GM18909 (cell line): ENCODE measurements at regions not wholly inside any gene's neighbourhood (a gene's known extent, or its start where the extent isn't known, plus 50 kb on each side); places are given as distances from the start of the nearest gene placed in this dataset.

Experiments
- ATAC-seq: cut with Tn5 transposase; IDR thresholded peaks from one replicate; pipeline ENCODE4 v1.9.1; 2021; ENCODE audit warnings: mild to moderate bottlenecking; ENCODE audit not compliant: unreplicated experiment, poor library complexity

DNA sequence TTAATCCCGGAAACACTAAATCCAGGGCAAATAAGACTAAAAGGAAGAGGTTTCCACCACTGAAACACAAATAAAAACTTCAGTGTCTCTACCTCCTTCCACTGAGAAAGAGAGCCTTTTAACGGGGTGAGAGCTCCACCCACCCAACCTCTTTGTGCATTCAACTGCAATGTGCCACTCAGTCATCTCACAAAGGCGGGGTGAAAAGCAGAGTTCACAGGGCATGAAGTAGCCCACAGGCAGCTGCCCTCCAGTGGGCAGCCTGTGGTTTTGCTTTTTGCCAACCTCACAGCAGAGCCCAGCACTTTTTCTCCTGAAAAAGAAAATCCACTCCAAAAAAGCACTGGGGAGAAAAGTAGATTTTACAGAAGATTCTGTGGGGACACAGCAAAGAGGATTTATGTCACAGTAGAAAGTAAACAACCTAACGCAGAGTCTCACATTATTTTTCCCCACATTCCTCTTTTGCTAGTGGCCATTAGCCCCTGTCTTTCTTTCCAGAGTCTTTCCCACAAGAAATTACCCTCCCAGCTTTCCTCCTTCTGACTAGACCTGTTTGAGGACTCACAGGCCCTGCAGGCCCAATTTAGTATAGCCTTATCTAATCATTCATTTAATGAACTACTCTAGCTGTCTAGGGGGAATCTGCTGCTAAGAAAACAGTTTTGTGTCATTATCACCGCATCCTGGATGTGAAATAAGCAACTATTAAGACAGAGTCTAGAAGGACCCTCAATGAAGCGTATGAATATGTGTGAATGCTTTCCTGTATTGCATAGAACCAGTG lies 753.8 kb upstream of the FOXG1 start:
- ATAC-seq: no peak

DNA sequence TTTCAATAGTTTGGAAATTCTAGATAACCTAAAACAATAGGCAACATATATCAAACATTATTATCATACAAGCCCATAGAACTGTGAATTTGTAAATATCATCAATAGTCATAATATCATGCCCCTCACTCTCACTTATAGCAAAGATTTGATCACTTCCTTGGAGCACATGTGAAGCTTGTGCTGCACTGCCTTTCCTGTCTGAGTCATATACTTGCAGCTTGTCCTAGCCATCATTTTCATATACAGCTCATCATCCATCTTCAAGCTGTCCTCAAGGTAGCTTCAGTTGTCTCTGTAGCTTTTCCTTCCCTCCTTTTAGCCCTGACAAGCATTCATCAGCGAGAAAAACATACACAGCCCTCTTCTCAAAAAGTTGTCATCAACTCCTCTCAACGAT lies 746.5 kb upstream of the FOXG1 start:
- ATAC-seq: no peak

DNA sequence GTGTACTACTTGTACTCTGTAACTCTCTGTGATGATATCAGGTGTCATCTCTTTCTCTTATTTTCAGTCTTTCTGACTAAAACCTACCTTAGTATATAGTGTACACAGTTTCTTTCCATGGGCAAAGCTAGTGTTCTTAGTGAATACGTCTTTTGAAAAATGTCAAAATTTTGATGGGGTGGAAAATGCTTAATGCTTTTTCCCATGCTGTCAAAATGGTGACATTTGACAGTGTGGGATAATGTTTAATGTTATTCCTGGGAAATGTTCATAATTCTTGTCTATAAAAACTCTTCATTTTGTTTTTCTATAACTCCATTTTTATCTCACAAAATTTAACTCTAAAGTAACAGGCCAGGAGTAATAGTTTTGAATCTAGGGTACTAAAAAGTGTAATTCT lies 742.7 kb upstream of the FOXG1 start:
- ATAC-seq: no peak

DNA sequence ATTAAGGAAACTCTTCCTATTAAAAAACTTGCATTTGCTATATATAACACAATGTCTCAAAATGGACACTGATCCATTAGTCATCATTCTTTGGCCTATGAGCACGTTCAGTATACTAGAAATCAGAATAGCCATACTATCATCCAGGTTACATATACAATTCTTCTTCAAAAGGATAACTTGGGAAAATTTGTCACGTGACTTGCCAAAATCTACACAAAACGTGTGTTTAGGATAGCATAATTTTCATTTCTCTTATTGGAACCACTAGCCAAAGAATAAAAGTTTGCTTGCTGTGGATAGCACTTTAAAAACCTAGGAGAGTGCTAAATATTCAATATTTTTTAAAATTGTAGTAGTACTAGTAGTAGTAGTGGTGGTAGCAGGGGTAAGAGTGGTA lies 714.3 kb upstream of the FOXG1 start:
- no peak for ATAC-seq

DNA sequence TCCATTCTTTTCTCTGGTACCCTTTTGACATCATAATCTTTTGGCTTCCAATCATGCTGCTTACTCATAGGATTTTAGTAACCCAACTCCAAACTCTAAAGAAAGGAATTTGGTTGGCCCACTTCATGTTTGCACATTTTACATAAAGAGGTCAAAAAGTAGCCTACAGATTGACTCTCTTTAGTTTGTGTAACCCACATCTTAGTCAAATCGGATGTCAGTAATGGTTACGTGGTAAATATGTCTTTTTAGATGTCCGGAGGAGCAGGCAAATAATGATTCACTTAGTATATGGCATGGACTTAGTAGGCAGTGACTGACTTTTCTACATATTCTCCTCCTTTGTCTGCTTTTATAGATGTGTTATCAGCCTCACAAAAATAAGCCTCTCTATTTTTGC lies 711.6 kb upstream of the FOXG1 start:
- no peak for ATAC-seq

DNA sequence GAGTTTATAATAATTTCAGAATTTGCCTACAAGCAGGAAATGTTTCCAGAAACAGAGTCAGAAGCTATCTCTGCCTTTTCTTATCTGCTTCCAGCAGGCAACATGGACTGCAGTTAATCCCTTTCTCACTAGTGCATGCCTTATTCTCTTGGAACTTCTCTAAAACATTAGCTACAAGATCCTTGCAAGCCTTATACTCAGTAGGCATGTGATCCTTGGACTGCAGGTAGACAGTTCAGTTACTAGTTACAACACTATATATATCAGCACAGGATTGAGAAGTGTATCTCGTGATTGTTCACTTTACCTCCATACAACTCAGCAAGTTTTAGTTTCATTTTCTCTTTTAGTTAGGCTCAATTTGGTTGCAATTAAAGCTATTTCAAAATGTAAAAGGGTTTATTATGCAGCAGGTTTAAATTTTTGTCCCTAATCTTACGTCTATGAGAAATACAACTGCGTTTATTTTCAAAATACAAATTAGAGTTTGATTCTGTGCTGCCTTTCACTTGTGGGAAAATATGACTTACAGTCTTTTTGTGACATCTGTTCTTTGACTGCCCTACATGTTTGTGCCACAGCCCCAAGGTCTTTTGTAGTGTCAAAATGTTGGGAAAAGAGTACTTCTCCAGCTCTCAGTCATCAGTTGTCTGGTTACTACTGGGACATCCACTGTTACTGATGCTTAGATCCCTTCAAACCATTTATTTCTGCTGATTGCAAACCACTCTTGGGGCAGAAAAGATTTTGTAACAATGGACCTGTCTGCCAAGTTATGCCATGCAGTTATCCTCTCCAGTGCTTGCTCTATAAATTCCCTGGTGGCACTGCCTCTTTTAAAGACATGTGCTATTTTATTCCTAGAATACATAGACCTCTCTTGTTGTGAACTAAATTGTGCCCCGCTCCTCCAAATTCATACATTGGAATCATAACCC lies 709.0 kb upstream of the FOXG1 start:
- ATAC-seq: no peak

DNA sequence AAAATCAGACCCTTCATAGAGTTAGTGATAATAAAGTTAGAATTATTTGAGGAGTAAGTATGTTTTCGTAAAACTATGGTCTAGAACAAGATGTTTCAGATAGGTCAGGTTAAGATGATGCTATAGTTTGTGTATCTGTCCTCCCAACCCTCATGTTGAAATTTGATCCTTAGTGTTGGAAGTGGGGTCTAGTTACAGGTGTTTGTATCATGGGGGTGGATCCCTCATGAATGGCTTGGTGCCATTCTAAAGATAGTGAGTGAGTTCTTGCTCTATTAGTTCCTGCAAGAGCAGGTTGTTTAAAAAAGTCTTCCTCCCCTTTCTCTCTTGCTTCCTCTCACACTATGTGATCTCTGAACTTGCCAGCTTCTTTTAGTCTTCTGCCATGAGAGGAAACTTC lies 707.3 kb upstream of the FOXG1 start:
- no peak for ATAC-seq

DNA sequence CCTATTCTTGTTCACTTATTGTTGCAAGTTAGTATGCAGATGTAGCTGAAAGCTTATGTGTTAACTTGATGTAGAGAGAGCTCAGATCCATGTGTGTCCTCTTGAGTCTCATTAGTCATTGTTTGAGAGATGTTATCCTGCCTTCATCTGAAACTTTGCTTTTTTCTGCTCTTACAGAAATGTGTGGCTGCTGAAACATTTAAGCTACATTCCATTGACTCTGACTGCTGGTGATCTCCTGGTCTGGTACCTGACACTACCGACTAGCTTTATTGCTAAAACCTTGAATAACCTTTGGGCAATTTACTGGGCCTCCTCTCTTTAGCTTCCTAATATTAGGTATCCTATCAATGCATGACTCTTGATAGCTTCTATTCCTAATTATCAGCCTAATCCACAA lies 705.6 kb upstream of the FOXG1 start:
- ATAC-seq: no peak

DNA sequence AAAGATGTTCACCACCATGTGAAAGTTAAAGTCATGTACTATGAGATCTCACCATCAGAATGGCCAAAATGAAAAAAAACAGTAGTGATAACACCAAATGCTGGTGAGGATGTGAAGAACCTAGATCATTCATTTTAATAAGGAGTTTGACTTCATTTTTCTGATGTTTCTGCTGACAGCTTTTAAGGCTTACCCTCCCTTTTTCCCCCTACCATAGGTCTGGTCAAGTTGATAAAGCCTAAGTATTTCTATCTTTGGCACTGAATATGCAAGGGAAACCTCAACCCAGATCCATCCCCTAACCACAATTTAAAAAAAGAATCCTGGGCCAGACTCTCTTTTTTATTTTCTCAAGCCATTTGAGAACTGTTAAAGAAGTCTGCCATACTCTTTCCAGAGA lies 689.6 kb upstream of the FOXG1 start:
- ATAC-seq: no peak

DNA sequence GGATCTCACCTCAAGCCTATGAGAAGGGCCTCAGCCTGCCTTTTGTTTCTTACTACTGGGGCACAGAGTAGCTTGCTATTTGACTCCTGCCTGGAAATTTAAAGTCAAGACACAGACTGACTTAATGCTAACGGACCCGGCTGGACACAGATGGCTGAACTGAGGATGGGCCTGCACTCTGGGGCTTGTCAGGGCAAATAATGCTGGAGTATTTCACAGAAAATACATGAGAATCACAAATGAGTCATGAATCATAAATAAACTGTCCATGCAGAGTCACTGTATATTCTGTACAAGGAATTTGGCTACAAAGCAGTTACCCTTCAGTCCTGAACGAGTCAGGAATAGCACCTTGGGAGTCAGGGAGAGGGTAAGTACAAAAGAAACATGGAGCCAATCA lies 683.2 kb upstream of the FOXG1 start:
- no peak for ATAC-seq

DNA sequence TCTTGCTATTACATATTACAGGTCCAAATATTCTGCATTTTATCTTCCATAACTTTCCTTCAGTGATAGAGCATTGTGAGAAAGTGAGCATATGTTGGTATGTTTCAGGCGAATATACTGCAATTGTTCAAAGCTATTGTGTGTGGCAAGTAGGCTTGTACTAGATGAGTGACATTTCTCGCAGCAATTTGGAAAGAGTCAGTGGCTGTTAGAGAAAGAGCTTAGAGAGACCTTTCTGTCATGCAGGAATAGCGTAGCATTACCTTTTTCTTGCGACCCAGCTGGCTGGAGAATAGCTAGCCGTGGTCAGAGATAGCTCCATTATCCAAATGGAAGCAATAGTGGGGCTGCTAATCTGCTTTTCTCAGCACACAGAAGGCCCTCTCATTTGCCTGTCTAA lies 678.5 kb upstream of the FOXG1 start:
- ATAC-seq: no peak

DNA sequence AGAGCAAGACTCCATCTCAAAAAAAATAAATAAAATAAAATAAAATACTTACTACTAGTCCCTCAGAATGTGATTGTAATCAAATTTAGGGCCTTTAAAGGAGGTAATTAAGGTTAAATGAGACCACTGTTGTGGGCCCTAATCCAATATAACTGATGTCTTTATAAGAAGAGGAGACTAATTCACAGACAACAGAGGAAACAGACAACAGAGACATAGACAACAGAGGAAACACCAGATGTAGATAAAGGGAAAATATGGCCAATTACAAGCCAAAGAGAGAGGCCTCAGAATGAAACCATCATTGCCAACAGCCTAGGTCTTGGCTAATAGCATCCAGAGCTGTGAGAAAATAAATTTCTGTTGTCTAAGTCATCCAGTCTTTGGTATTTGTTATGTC lies 669.0 kb upstream of the FOXG1 start:
- no peak for ATAC-seq

DNA sequence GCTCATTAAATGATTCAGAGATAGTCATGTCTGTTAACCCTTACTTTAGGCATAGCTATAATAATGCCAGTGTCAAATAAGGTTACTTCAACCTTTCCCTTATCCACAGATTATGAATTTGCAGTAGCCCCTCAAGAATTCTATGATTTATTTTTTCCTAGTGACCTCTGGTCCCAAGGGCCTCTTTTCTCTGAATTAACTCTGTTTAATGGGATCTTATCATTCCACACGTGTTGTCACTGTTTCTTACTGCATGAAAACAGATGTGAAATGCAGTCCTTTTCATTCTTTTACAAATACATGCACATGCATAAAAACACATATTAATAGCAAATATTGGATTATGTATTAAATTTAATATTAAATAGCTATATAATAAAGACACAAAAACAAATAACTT lies 667.7 kb upstream of the FOXG1 start:
- no peak for ATAC-seq

DNA sequence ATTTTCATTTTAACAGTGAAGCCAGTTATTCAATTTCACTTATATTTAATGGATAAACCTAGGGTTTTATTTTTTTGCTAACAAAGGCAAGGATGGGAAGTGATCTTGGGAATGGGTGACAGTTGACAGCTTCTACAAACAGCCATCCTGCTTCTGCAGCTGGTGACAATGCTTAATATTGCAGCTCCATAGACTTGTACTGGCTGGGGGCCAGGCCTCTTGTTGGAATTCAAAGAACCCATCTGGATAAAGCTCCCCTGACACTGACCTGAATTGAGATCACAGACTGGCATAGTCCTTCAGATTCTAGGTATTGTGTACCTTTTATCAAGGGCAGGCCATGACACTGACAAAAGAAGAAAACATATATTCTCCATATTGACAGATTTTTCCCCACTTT lies 664.6 kb upstream of the FOXG1 start:
- no peak for ATAC-seq

DNA sequence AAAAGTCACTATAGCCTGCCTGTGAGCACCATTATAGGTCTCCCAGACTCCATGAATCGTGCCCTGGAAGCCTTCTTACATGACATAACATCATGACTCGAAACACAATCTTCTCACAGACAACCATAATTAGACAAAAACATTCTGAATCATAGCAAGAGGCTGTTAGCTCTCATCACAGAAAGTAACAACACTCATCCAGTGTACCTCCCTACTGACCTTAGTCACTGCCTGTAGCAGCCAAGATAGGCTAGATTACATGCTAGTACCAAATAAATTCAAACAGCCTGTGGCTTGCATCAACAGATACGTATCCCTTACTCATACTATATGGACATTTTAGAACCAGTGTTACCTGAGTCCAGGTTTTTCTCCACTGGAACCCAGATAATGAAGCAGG lies 663.8 kb upstream of the FOXG1 start:
- ATAC-seq: no peak

DNA sequence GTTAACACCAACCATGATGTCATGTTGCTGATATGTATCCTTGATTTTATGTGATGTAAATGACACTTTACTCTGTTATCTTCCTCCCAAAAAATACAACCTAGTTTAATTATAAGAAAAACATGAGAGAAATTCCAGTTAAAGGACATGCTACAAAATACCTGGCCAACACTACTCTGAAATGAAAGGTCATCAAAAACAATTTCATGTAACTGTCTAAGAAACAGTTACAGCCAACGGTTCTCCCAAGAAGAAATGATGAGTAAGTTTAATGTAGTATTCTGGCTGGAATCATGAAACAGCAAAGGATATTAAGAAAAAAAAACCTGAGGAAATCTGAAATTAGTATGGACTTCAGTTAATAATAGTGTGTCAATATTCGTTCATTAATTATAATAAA lies 653.3 kb upstream of the FOXG1 start:
- no peak for ATAC-seq

DNA sequence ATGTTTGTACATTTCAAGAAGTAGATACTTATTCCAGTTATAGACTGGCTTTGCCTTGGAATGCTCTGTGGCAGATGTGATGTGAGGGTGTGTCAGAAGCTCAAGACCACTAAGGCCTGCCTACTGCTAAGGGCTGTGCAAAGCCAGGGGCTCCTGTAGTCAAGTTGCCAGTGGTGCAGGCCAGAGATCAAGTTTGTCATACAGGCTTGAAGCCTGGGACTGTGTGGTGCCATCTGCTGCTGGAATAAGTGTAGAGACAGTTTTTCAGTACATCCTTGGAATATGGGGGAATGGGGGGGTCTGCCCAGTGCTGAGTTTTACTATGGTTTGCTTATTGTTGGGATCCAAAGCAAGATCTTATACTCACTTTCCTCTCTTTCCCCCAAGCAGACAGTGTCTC lies 649.9 kb upstream of the FOXG1 start:
- ATAC-seq: no peak

DNA sequence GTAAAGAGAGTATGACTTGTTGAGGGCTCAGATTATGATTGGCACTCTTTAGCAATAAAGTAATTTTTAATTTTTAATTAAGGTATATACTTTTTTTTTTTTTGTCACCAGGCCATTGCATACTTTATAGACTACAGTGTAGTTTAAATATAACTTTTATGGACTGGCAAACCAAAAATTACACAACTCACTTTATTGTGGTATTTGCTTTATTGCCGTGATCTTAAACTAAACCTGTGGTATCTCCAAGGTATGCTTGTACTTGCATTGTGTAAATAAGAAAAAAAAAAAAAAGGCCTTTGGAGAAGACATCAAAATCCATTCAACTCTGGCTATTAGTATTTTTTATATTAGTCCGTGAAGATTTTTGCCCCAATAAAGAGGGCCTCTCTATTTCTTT lies 646.7 kb upstream of the FOXG1 start:
- ATAC-seq: no peak

DNA sequence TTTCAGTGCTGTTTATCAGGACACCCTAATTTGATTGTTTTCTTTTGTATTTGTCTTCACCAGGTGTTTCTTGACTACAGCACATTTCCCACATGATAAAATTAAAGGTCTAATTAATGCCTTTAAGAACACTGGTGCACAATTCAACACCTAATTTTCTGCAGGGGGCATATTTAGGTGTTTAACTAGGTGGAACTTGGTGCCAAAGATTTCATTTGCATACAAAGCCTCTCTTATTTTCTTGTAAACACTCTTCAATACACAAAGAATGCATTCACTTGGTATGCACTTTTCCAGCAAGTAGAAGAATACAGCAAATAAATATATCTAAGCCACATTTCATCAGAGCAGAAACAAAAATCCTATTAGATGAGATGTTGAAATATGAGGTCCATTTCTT lies 646.2 kb upstream of the FOXG1 start:
- ATAC-seq: no peak

DNA sequence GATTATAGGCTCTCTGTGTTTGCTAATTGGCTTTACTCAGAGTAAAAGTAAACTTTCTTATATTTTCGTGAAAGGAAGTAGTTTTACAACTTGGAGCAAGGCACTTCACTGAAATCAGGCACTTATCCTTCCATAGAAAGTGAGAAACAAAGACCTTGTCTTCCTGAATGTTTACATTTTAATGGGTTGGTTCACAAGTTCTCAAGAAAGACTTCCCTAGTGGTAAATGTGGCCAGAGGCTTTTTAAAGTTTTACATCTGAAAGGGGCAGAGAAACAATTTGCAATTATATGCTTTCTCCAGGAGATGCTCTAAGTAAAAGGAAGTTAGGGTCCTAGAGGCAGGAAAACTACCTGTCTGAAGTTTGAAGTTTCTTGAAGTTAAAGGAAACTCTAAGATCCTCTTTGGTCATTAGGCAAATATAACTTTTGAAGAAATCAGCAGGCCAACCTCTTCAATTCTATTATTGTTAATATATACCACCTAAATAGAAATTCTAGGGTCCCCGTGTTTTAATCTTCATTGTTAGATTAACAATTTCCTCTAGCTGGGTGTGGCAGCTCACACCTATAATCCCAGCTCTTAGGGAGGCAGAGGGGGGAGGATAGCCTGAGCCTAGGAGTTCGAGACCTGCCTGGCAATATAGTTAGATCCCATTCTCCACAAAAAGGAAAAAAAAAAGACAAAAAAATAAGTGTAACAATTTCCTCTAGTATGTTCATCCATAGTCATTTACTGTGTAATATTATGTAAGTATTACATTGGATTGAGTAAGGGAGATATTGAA lies 644.9 kb upstream of the FOXG1 start:
- ATAC-seq: no peak
